Cardiac muscle cell (in vitro differentiated cells and primary cell): ENCODE measurements at regions not wholly inside any gene's neighbourhood (a gene's known extent, or its start where the extent isn't known, plus 50 kb on each side); places are given as distances from the start of the nearest gene placed in this dataset.

Experiments
- DNase-seq, 2 donors: peaks; one replicate each; pipeline versions ENCODE4 v3.0.0 to v3.0.0-alpha.2; 2010 to 2017; ENCODE audit warnings: low read depth in 1 of 2, low spot score in 1 of 2
- H3K27ac ChIP-seq: fragments of 200-600 bp; sonication (generic); 2 replicates; pipeline ENCODE4 v1.5.1; 2016
- H3K27me3 ChIP-seq: fragments of 200-600 bp; sonication (generic); 2 replicates; pipeline ENCODE4 v1.6.0; 2016; ENCODE audit warnings: control low read depth
- H3K36me3 ChIP-seq: fragments of 200-600 bp; sonication (generic); 2 replicates; pipeline ENCODE4 v1.5.1; 2016; ENCODE audit warnings: control low read depth
- H3K4me1 ChIP-seq: fragments of 200-600 bp; sonication (generic); 2 replicates; pipeline ENCODE4 v1.8.1; 2017; ENCODE audit warnings: low read depth, mild to moderate bottlenecking, mixed run types
- H3K4me3 ChIP-seq: fragments of 200-600 bp; sonication (generic); 2 replicates; pipeline ENCODE4 v1.5.1; 2016; ENCODE audit warnings: mild to moderate bottlenecking
- H3K9me3 ChIP-seq: fragments of 200-600 bp; sonication (generic); 2 replicates; pipeline ENCODE4 v1.5.1; 2017; ENCODE audit warnings: low read depth, mild to moderate bottlenecking, control low read depth
- CTCF ChIP-seq: IDR thresholded peaks from 2 replicates; pipeline ENCODE4 v1.5.1; 2012; ENCODE audit warnings: low read depth, mild to moderate bottlenecking, low read length

- TF ChIP-seq CTCF, result no peak
- Histone ChIP-seq H3K27ac (no peak overlapping the region), H3K4me3 (no peak overlapping the region), H3K4me1 (no peaks in the 10 kb centered on the region), H3K27me3 (no peaks in the 10 kb centered on the region), H3K36me3 (no peaks in the 10 kb centered on the region), H3K9me3 (no peaks in the 10 kb centered on the region)
- DNase-seq, result no peak
Measured at GRCh38 chr2:136361521-136361920, 243.6 kb upstream of the CXCR4 start.

GRCh38 chr2:136360790-136361189 lies 242.8 kb upstream of the CXCR4 start:
- Histone ChIP-seq H3K36me3 (no peaks in the 10 kb centered on the region), H3K4me1 (no peaks in the 10 kb centered on the region), H3K27ac (no peak overlapping the region), H3K9me3 (no peaks in the 10 kb centered on the region), H3K27me3 (no peaks in the 10 kb centered on the region), H3K4me3 (no peak overlapping the region)
- no peak for DNase-seq
- TF ChIP-seq CTCF, result no peak

GRCh38 chr2:136359121-136359965 lies 241.4 kb upstream of the CXCR4 start:
- H3K4me1 ChIP-seq, result no peaks in the 10 kb centered on the region
- TF ChIP-seq CTCF, result no peak
- H3K9me3 ChIP-seq, result no peaks in the 10 kb centered on the region
- no peaks in the 10 kb centered on the region for H3K36me3 ChIP-seq
- H3K27ac ChIP-seq, result no peak overlapping the region
- H3K4me3 ChIP-seq, result no peak overlapping the region
- DNase-seq, result no peak
- no peaks in the 10 kb centered on the region for H3K27me3 ChIP-seq

- no peaks in the 10 kb centered on the region for H3K27me3 ChIP-seq
- H3K27ac ChIP-seq, result no peak overlapping the region
- no peaks in the 10 kb centered on the region for H3K36me3 ChIP-seq
- H3K4me1 ChIP-seq, result no peaks in the 10 kb centered on the region
- no peaks in the 10 kb centered on the region for H3K9me3 ChIP-seq
- TF ChIP-seq CTCF, result no peak
- H3K4me3 ChIP-seq, result no peak overlapping the region
- no peak for DNase-seq
Measured at GRCh38 chr2:136358576-136358975, 240.6 kb upstream of the CXCR4 start.

GRCh38 chr2:136357007-136357380 lies 239.0 kb upstream of the CXCR4 start:
- no peak for DNase-seq
- Histone ChIP-seq H3K4me3 (no peak overlapping the region), H3K27ac (no peak overlapping the region), H3K36me3 (no peaks in the 10 kb centered on the region), H3K27me3 (no peaks in the 10 kb centered on the region), H3K9me3 (no peaks in the 10 kb centered on the region), H3K4me1 (no peaks in the 10 kb centered on the region)
- TF ChIP-seq CTCF, result no peak
